ENCODE measurements at regions not wholly inside any gene's neighbourhood (a gene's known extent, or its start where the extent isn't known, plus 50 kb on each side); places are given as distances from the start of the nearest gene placed in this dataset.

DNA sequence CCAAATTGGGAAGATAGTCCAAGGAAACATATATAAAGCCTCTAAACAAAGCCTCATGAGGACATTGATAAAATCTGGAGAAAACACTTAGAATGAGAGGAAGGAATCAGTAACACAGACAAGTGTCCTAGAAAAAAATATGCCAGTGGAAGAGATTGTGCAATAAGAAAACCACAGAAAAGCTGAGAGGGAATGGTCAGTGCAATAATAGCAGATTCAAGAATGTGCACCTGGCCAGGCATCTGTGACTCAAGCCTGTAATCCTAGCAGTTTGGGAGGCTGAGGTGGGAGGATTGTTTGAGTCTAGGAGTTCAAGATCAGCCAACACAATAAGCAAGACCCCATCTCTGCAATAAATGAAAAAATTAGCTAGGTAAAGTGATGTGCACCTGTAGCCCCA lies 691.2 kb upstream of the CDH6 start:
- DNase-seq (no peak), ATAC-seq (ENCODE audit: insufficient read depth, low read depth) (no peak)
- H2AFZ ChIP-seq (ENCODE audit: low read depth, low read length) = no peak overlapping the region
- no peaks in the 10 kb centered on the region for H4K20me1 ChIP-seq (ENCODE audit: insufficient read depth, low read length)
- no peaks in the 10 kb centered on the region for H3K9me3 ChIP-seq (ENCODE audit: insufficient read depth, low read length, severe bottlenecking)
- no peak for TF ChIP-seq EZH2 (IDR thresholded peaks at IDR 0.05; ENCODE audit: borderline replicate concordance, low read depth, low read length, severe bottlenecking)
- TF ChIP-seq CTCF (IDR thresholded peaks at IDR 0.05; ENCODE audit: borderline replicate concordance, extremely low read depth, low read length, poor library complexity, severe bottlenecking) = no peak
- no peak overlapping the region for H3K27ac ChIP-seq (ENCODE audit: low read length)
- no peak overlapping the region for H3K9ac ChIP-seq (ENCODE audit: low read depth, low read length)
- no peaks in the 10 kb centered on the region for H3K36me3 ChIP-seq (ENCODE audit: insufficient read depth, low read length)
- no peak overlapping the region for H3K4me3 ChIP-seq (ENCODE audit: low read depth in 1 of 2, low read length in 2 of 2)
- no peaks in the 10 kb centered on the region for H3K27me3 ChIP-seq (ENCODE audit: insufficient read depth, low read length, poor library complexity)
- H3K4me2 ChIP-seq (ENCODE audit: insufficient read depth, low read length) = no peak overlapping the region
- no peaks in the 10 kb centered on the region for H3K79me2 ChIP-seq (ENCODE audit: insufficient read depth, low read length)
- H3K4me1 ChIP-seq (ENCODE audit: insufficient read depth, low read length) = no peaks in the 10 kb centered on the region

DNA sequence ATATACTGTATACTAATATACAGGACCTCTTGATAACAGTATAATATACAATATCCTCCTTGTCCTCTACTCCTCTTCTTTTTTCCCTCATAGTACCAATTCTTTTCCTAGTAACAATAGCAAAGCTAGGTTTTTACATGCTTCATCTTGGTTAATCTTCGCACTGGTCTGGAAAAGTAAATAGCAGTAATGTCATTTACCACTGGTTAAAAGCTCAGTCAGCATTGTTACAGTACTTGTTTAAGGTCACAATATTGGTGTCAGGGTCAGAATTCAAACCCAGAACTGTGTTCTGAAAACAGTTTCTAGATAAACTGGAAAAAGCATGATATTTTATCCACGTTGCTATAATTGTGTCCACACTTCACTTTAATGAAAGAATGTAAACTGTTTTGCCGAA lies 692.4 kb upstream of the CDH6 start:
- Histone ChIP-seq H3K4me2 (ENCODE audit: insufficient read depth, low read length) (no peak overlapping the region), H3K36me3 (ENCODE audit: insufficient read depth, low read length) (no peaks in the 10 kb centered on the region), H4K20me1 (ENCODE audit: insufficient read depth, low read length) (no peaks in the 10 kb centered on the region), H3K9me3 (ENCODE audit: insufficient read depth, low read length, severe bottlenecking) (no peaks in the 10 kb centered on the region), H2AFZ (ENCODE audit: low read depth, low read length) (no peak overlapping the region), H3K79me2 (ENCODE audit: insufficient read depth, low read length) (no peaks in the 10 kb centered on the region), H3K4me3 (ENCODE audit: low read depth in 1 of 2, low read length in 2 of 2) (no peak overlapping the region), H3K27ac (ENCODE audit: low read length) (no peak overlapping the region), H3K27me3 (ENCODE audit: insufficient read depth, low read length, poor library complexity) (no peaks in the 10 kb centered on the region), H3K4me1 (ENCODE audit: insufficient read depth, low read length) (no peaks in the 10 kb centered on the region), H3K9ac (ENCODE audit: low read depth, low read length) (no peak overlapping the region)
- ATAC-seq (ENCODE audit: insufficient read depth, low read depth) (no peak), DNase-seq (no peak)
- TF ChIP-seq CTCF (IDR thresholded peaks at IDR 0.05; ENCODE audit: borderline replicate concordance, extremely low read depth, low read length, poor library complexity, severe bottlenecking) (no peak), EZH2 (IDR thresholded peaks at IDR 0.05; ENCODE audit: borderline replicate concordance, low read depth, low read length, severe bottlenecking) (no peak)

DNA sequence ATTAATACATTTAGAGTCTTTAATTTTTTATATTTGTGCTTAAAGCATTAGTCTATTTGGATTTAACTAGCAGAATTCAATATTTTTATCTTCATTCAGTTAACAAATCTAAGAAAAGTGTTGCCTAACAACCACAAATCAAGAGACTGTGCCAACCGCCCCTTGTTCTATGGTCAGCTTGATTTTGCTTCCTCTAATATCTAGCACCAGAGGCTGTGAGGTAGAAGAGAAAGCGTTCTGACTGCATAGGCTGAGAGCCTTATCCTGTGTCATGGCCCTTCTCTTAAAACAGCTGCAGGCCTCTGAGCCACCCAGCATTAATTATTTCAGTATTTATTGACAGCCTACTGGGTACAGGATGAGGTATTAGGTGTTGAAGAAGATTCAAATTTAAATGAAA lies 693.0 kb upstream of the CDH6 start:
- Histone ChIP-seq H3K4me1 (ENCODE audit: insufficient read depth, low read length) (no peaks in the 10 kb centered on the region), H3K4me2 (ENCODE audit: insufficient read depth, low read length) (no peak overlapping the region), H3K36me3 (ENCODE audit: insufficient read depth, low read length) (no peaks in the 10 kb centered on the region), H3K4me3 (ENCODE audit: low read depth in 1 of 2, low read length in 2 of 2) (no peak overlapping the region), H4K20me1 (ENCODE audit: insufficient read depth, low read length) (no peaks in the 10 kb centered on the region), H2AFZ (ENCODE audit: low read depth, low read length) (no peak overlapping the region), H3K9me3 (ENCODE audit: insufficient read depth, low read length, severe bottlenecking) (no peaks in the 10 kb centered on the region), H3K79me2 (ENCODE audit: insufficient read depth, low read length) (no peaks in the 10 kb centered on the region), H3K27ac (ENCODE audit: low read length) (no peak overlapping the region), H3K27me3 (ENCODE audit: insufficient read depth, low read length, poor library complexity) (no peaks in the 10 kb centered on the region), H3K9ac (ENCODE audit: low read depth, low read length) (no peak overlapping the region)
- no peak for DNase-seq
- TF ChIP-seq EZH2 (IDR thresholded peaks at IDR 0.05; ENCODE audit: borderline replicate concordance, low read depth, low read length, severe bottlenecking) = no peak
- TF ChIP-seq CTCF (IDR thresholded peaks at IDR 0.05; ENCODE audit: borderline replicate concordance, extremely low read depth, low read length, poor library complexity, severe bottlenecking) = no peak
- no peak for ATAC-seq (ENCODE audit: insufficient read depth, low read depth)

GRCh38 chr5:30499402-30499801 lies 694.1 kb upstream of the CDH6 start:
- no peak overlapping the region for H3K27ac ChIP-seq (ENCODE audit: low read length)
- no peaks in the 10 kb centered on the region for H3K79me2 ChIP-seq (ENCODE audit: insufficient read depth, low read length)
- no peak overlapping the region for H3K9ac ChIP-seq (ENCODE audit: low read depth, low read length)
- no peak overlapping the region for H2AFZ ChIP-seq (ENCODE audit: low read depth, low read length)
- H3K27me3 ChIP-seq (ENCODE audit: insufficient read depth, low read length, poor library complexity) = no peaks in the 10 kb centered on the region
- no peaks in the 10 kb centered on the region for H3K9me3 ChIP-seq (ENCODE audit: insufficient read depth, low read length, severe bottlenecking)
- no peaks in the 10 kb centered on the region for H3K4me1 ChIP-seq (ENCODE audit: insufficient read depth, low read length)
- no peaks in the 10 kb centered on the region for H3K36me3 ChIP-seq (ENCODE audit: insufficient read depth, low read length)
- ATAC-seq (ENCODE audit: insufficient read depth, low read depth) = no peak
- H4K20me1 ChIP-seq (ENCODE audit: insufficient read depth, low read length) = no peaks in the 10 kb centered on the region
- H3K4me3 ChIP-seq (ENCODE audit: low read depth in 1 of 2, low read length in 2 of 2) = no peak overlapping the region
- TF ChIP-seq EZH2 (IDR thresholded peaks at IDR 0.05; ENCODE audit: borderline replicate concordance, low read depth, low read length, severe bottlenecking) (no peak), CTCF (IDR thresholded peaks at IDR 0.05; ENCODE audit: borderline replicate concordance, extremely low read depth, low read length, poor library complexity, severe bottlenecking) (no peak)
- no peak for DNase-seq
- H3K4me2 ChIP-seq (ENCODE audit: insufficient read depth, low read length) = no peak overlapping the region

Data from DND-41 (cell line).